H1 (cell line): ENCODE measurements at regions not wholly inside any gene's neighbourhood (a gene's known extent, or its start where the extent isn't known, plus 50 kb on each side); places are given as distances from the start of the nearest gene placed in this dataset.

Experiments used
- ATF2 ChIP-seq: IDR thresholded peaks from 2 replicates; pipeline ENCODE4 v1.6.1; 2012; ENCODE audit warnings: low read length, inconsistent platforms
- CTBP2 ChIP-seq: IDR thresholded peaks from 2 replicates; pipeline ENCODE4 v1.7.0; 2011; ENCODE audit warnings: borderline replicate concordance, mild to moderate bottlenecking, moderate library complexity, mixed read lengths, low read length; ENCODE audit not compliant: insufficient read depth, insufficient read length
- GTF2F1 ChIP-seq: IDR thresholded peaks from 2 replicates; pipeline ENCODE4 v1.6.1; 2012; ENCODE audit warnings: low read depth, low read length, improper control_type of control experiment, borderline replicate concordance
- HDAC6 ChIP-seq: IDR thresholded peaks from one replicate; pipeline ENCODE4 v1.7.1; 2012; ENCODE audit warnings: low read depth, mild to moderate bottlenecking, inconsistent platforms, low read length, moderate library complexity
- NANOG ChIP-seq: IDR thresholded peaks from 2 replicates; pipeline ENCODE4 v1.6.1; 2011; ENCODE audit warnings: low read length, low read depth, mild to moderate bottlenecking, inconsistent platforms; ENCODE audit not compliant: insufficient read depth, poor library complexity, severe bottlenecking
- NRF1 ChIP-seq: IDR thresholded peaks from 2 replicates; pipeline ENCODE4 v1.6.1; 2011; ENCODE audit warnings: mild to moderate bottlenecking, low read depth, low read length, improper control_type of control experiment
- PHF8 ChIP-seq: fragments of 200-600 bp; sonication (generic); conservative IDR thresholded peaks from 2 replicates; pipeline ENCODE4 v1.7.1; 2012; ENCODE audit warnings: low read depth, mild to moderate bottlenecking, inconsistent platforms, low read length, moderate library complexity

- no peak for TF ChIP-seq PHF8
- TF ChIP-seq HDAC6, result no peak
- no peak for TF ChIP-seq CTBP2
- TF ChIP-seq ATF2, result no peak
- TF ChIP-seq NANOG, result no peak
- TF ChIP-seq NRF1, result no peak
- TF ChIP-seq GTF2F1, result no peak
Measured at GRCh38 chr16:14013571-14014283, 57.4 kb upstream of the MRTFB start (continued).
